ENCODE measurements at regions not wholly inside any gene's neighbourhood (a gene's known extent, or its start where the extent isn't known, plus 50 kb on each side); places are given as distances from the start of the nearest gene placed in this dataset.

- TF ChIP-seq CTCF (IDR thresholded peaks at IDR 0.05) (no peak), EP300 (IDR thresholded peaks at IDR 0.05) (no peak), POLR2A (IDR thresholded peaks at IDR 0.05) (no peak)
Observed at GRCh38 chr2:122244598-122245229, 489.3 kb downstream of the TSN start.

Measured in ovary (tissue), 3 donors.